GM12878 (cell line): ENCODE measurements at regions not wholly inside any gene's neighbourhood (a gene's known extent, or its start where the extent isn't known, plus 50 kb on each side); places are given as distances from the start of the nearest gene placed in this dataset.

Experiments
- ATAC-seq: fragments of 200-7000 bp; cut with Tn5 transposase; 3 replicates; pipeline ENCODE4 v1.9.1; 2020; ENCODE audit warnings: mild to moderate bottlenecking, moderate library complexity
- BruUV-seq: library from RNA; stranded (reverse); fragments of 400-500 nt; replicated peaks from 2 replicates; lab custom pipeline; 2021; lab: Mats Ljungman, UMichigan
- CTCF ChIA-PET: fragments of 300-600 bp; sonication (Branson Sonifier 250); formaldehyde crosslinking; extraction: SDS; loops from one replicate; lab custom pipeline; 2021; ENCODE audit warnings: inconsistent platforms; lab: Yijun Ruan, JAX
- POLR2A ChIA-PET: fragments of 350-600 bp; formaldehyde crosslinking; extraction: SDS; loops from one replicate; lab custom pipeline; 2021; ENCODE audit warnings: inconsistent platforms; lab: Charles Lee
- RAD21 ChIA-PET: fragments of 300-600 bp; sonication (Branson Sonifier 250); formaldehyde crosslinking; loops from one replicate; lab custom pipeline; 2023; ENCODE audit warnings: antibody characterized with exemption; ENCODE audit not compliant: unreplicated experiment; lab: Charles Lee
- SMC1A ChIA-PET: fragments of 300-600 bp; sonication (Branson Sonifier 250); formaldehyde crosslinking; loops from one replicate; lab custom pipeline; 2023; ENCODE audit not compliant: unreplicated experiment, uncharacterized antibody; lab: Charles Lee
- DNase-seq: peaks from one replicate; pipeline ENCODE4 v3.0.0-alpha.2; 2011; ENCODE audit warnings: low read depth, low spot score
- FAIRE-seq: peaks from 3 replicates; lab custom pipeline; 2011; peaks lifted over from hg19 to GRCh38; lab: Jason Lieb, UNC
- H2AFZ ChIP-seq: 2 replicates; pipeline ENCODE4 v1.6.0; 2011; ENCODE audit warnings: low read depth, low read length, control low read depth; ENCODE audit not compliant: control insufficient read depth
- H3K27ac ChIP-seq: 2 replicates; pipeline ENCODE4 v1.5.1; 2011; ENCODE audit warnings: control low read depth; ENCODE audit not compliant: control insufficient read depth, insufficient read depth
- H3K27me3 ChIP-seq, 2 experiments: replicated peaks in 1 of 2; 2 replicates each; pipeline versions ENCODE4 v1.6.0 to v1.6.1; 2011; ENCODE audit warnings: low read length in 1 of 2; ENCODE audit not compliant: control insufficient read depth in 2 of 2, insufficient read depth in 2 of 2
- H3K36me3 ChIP-seq, 2 experiments: 2 replicates each; pipeline ENCODE4 v1.5.1; 2011; ENCODE audit warnings: low read length in 1 of 2; ENCODE audit not compliant: control insufficient read depth in 2 of 2, insufficient read depth in 2 of 2
- H3K4me1 ChIP-seq: 2 replicates; pipeline ENCODE4 v1.6.1; 2011; ENCODE audit warnings: mild to moderate bottlenecking, low read length, moderate library complexity, mixed read lengths; ENCODE audit not compliant: control insufficient read depth, insufficient read depth
- H3K4me2 ChIP-seq: 2 replicates; pipeline ENCODE4 v1.6.0; 2011; ENCODE audit warnings: control low read depth; ENCODE audit not compliant: control insufficient read depth, insufficient read depth
- H3K4me3 ChIP-seq: fragments of 200-600 bp; sonication (generic); 2 replicates; pipeline ENCODE4 v1.5.1; 2016
- H3K79me2 ChIP-seq: 2 replicates; pipeline ENCODE4 v1.6.0; 2011; ENCODE audit warnings: low read length; ENCODE audit not compliant: control insufficient read depth, insufficient read depth
- H3K9ac ChIP-seq: 2 replicates; pipeline ENCODE4 v1.8.0; 2011; ENCODE audit warnings: low read length, control low read depth, mixed read lengths; ENCODE audit not compliant: control insufficient read depth, insufficient read depth
- H3K9me3 ChIP-seq: replicated peaks from 3 replicates; pipeline ENCODE4 v1.5.1; 2011; ENCODE audit warnings: mild to moderate bottlenecking, low read length; ENCODE audit not compliant: control insufficient read depth, insufficient read depth
- H4K20me1 ChIP-seq: 2 replicates; pipeline ENCODE4 v1.6.0; 2011; ENCODE audit not compliant: control insufficient read depth, insufficient read depth
- ASH2L ChIP-seq: fragments of 300-600, 200-600 bp; sonication (generic); IDR thresholded peaks from 2 replicates; pipeline ENCODE4 v1.6.1; 2017; ENCODE audit warnings: low read depth, mild to moderate bottlenecking, borderline replicate concordance
- KLF5 ChIP-seq: fragments of 450-650 bp; IDR thresholded peaks from 2 replicates; pipeline ENCODE4 v1.6.1; 2014; ENCODE audit warnings: mild to moderate bottlenecking; ENCODE audit not compliant: partially characterized antibody
- NBN ChIP-seq: fragments of 450-650 bp; IDR thresholded peaks from 2 replicates; pipeline ENCODE4 v1.6.1; 2016
- NFYB ChIP-seq: IDR thresholded peaks from 2 replicates; pipeline ENCODE4 v1.6.1; 2011; ENCODE audit warnings: low read depth, mild to moderate bottlenecking, low read length, improper control_type of control experiment, moderate library complexity; ENCODE audit not compliant: insufficient read depth
- RB1 ChIP-seq: fragments of 450-650 bp; formaldehyde crosslinking; IDR thresholded peaks from 2 replicates; pipeline ENCODE4 v1.6.1; 2017; ENCODE audit warnings: mild to moderate bottlenecking, borderline replicate concordance
- RELA ChIP-seq: fragments of 450-650 bp; IDR thresholded peaks from 2 replicates; pipeline ENCODE4 v1.8.0; 2014; ENCODE audit warnings: borderline replicate concordance; ENCODE audit not compliant: partially characterized antibody
- SMARCA5 ChIP-seq: fragments of 450-650 bp; IDR thresholded peaks from 2 replicates; pipeline ENCODE4 v1.6.1; 2017; ENCODE audit warnings: mild to moderate bottlenecking
- SREBF1 ChIP-seq: IDR thresholded peaks from 2 replicates; pipeline ENCODE4 v1.6.1; 2012; ENCODE audit warnings: mild to moderate bottlenecking, low read length
- ZBTB4 ChIP-seq: fragments of 450-650 bp; formaldehyde crosslinking; IDR thresholded peaks from 2 replicates; pipeline ENCODE4 v1.4.0; 2022; ENCODE audit warnings: mild to moderate bottlenecking, moderate library complexity
- ZBTB40 ChIP-seq: fragments of 450-650 bp; IDR thresholded peaks from 2 replicates; pipeline ENCODE4 v1.6.1; 2016; ENCODE audit warnings: mild to moderate bottlenecking, moderate library complexity, borderline replicate concordance
- ZNF207 ChIP-seq: fragments of 450-650 bp; IDR thresholded peaks from 2 replicates; pipeline ENCODE4 v1.6.1; 2014; ENCODE audit warnings: antibody characterized with exemption, mild to moderate bottlenecking, borderline replicate concordance
- ZNF622 ChIP-seq: fragments of 450-650 bp; IDR thresholded peaks from 2 replicates; pipeline ENCODE4 v1.6.1; 2017; ENCODE audit warnings: mild to moderate bottlenecking, inconsistent platforms
- WGBS: methylation state at CpG from one replicate; pipeline ENCODE4 v1.1.6; 2016; ENCODE audit warnings: low lambda C conversion rate; ENCODE audit not compliant: insufficient replicate concordance, insufficient coverage; ENCODE audit errors: missing lambda C conversion rate; 5-methylcytosine and 5-hydroxymethylcytosine counted together
- in situ Hi-C: fragments of 300-500 bp; cut with MboI; formaldehyde crosslinking; loops from 9 replicates; pipeline ENCODE4 v1.14.3; 2018; ENCODE audit warnings: mixed read lengths
- intact Hi-C: fragments of 100-400 bp; cut with micrococcal nuclease; formaldehyde crosslinking; loops from one replicate; pipeline ENCODE4 v1.14.2; 2022; ENCODE audit not compliant: unreplicated experiment
- TF ChIP-seq, protein P1 (sequence below): fragments of 450-650 bp; IDR thresholded peaks from 2 replicates; pipeline ENCODE4 v1.6.1; 2014; ENCODE audit warnings: mild to moderate bottlenecking

- no peaks in the 10 kb centered on the region for H3K9me3 ChIP-seq
- no peak overlapping the region for H2AFZ ChIP-seq
- BruUV-seq: no TSS peak
- ChIA-PET RAD21 (no interaction called here), POLR2A (no interaction called here), SMC1A (interaction anchor here (0.6 kb wide), 1 partner anchor 557 kb away, joined by 3 read pairs; no protein-coding TSS in a partner anchor), CTCF (no interaction called here)
- no peak overlapping the region for H3K4me2 ChIP-seq
- H3K27me3 ChIP-seq: no peaks in the 10 kb centered on the region; a peak in 1 of 4 replicates
- no peak overlapping the region for H3K27ac ChIP-seq
- no peaks in the 10 kb centered on the region for H3K4me1 ChIP-seq
- in situ Hi-C loops: no loop called here
- H3K36me3 ChIP-seq: no peaks in the 10 kb centered on the region
- no peaks in the 10 kb centered on the region for H3K79me2 ChIP-seq
- FAIRE-seq: no peak
- no peak overlapping the region for H3K4me3 ChIP-seq
- no peaks in the 10 kb centered on the region for H4K20me1 ChIP-seq
- no peak overlapping the region for H3K9ac ChIP-seq
- intact Hi-C loops: no loop called here
- WGBS: 60% methylated on average over 5 of the region's 5 CpGs
- no peak for ATAC-seq
- no peak for DNase-seq
- TF ChIP-seq NBN (no peak), ZBTB4 (no peak), KLF5 (no peak), RELA (no peak), RB1 (no peak), SMARCA5 (no peak), ZBTB40 (no peak), NFYB (no peak), ZNF207 (no peak), ASH2L (no peak), ZNF622 (no peak), SREBF1 (no peak)
- TF ChIP-seq, protein P1, sequence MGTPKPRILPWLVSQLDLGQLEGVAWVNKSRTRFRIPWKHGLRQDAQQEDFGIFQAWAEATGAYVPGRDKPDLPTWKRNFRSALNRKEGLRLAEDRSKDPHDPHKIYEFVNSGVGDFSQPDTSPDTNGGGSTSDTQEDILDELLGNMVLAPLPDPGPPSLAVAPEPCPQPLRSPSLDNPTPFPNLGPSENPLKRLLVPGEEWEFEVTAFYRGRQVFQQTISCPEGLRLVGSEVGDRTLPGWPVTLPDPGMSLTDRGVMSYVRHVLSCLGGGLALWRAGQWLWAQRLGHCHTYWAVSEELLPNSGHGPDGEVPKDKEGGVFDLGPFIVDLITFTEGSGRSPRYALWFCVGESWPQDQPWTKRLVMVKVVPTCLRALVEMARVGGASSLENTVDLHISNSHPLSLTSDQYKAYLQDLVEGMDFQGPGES: no peak
Observed at GRCh38 chr1:117278531-117278930, 67.8 kb upstream of the VTCN1 start.
